Activated CD4-positive, alpha-beta T cell treated with anti-CD3 and anti-CD28 coated beads, Interleukin-10, Interleukin-2, amounts not matched to agents 100 ng/mL and 50 ng/mL, durations not matched to agents 16 hours and 8 hours (primary cell): ENCODE measurements at regions not wholly inside any gene's neighbourhood (a gene's known extent, or its start where the extent isn't known, plus 50 kb on each side); places are given as distances from the start of the nearest gene placed in this dataset.
A peak's percentile ranks its signal among the peaks of the same experiment; 100 is the strongest.

Experiments used
- DNase-seq: peaks from one replicate; pipeline ENCODE4 v3.0.0-alpha.2; 2020

DNA sequence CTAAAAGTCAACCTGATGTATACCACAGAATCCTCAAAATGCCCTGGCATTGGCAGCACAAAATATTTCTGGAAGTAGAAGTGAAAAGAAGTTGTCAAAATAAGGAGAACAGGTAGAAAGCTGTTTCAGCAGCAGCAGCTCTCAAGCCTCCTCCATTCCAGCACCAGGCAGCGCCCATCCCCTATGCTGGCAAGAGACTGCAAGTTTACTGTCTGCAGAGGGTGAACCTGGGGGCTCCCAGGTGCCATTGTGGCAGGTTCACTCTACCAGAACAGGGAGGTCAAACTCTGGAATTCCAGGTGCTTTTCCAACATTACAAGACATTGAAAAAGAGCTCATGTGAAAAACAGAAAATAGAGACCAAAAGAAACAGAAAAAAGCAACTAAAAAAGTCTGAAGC, 128.8 kb upstream of the CTTNBP2NL start:
- no peak for DNase-seq

GRCh38 chr1:112267929-112268328, 128.1 kb upstream of the CTTNBP2NL start:
- DNase-seq = no peak

GRCh38 chr1:112268408-112268807, 127.6 kb upstream of the CTTNBP2NL start:
- DNase-seq = no peak

DNA sequence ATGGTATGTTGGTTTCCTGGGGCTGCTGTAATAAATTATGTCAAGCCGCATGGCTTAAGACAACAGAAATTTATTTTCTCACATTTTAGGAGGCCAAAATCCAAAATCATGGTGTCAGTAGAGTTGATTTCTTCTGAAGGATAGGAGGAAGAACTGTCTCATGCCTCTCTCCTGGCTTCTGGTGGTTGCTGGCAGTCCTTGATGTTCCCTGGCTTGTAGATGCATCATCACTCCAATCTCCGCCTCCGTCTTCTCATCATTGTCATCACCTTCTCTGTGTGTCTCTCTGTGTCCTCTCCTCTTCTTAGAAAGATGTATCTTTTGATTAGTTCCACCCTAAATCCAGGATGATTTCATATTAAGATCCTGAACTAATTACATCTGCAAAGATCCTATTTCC, 124.7 kb upstream of the CTTNBP2NL start:
- DNase-seq = no peak

GRCh38 chr1:112272101-112272772, 123.8 kb upstream of the CTTNBP2NL start:
- DNase-seq = no peak

DNA sequence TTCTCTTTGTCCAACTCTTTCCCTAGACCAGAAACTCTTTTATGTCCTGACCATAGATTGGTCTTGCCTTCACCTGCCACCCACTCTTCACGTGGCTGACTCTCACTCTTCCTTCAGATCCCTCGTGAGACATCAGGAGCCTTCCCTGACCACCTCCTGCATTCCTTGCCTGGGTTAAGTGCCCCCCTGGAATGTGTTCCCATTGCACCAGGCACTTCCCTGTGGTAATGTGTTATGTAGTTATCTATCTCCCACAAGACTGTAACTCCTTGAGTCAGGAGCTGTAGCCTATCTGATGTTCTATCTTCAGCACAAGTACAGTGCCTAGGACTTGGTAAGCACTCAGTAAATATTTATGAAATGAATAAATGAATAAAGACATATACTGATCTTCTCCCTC, 111.2 kb upstream of the CTTNBP2NL start:
- DNase-seq = no peak

GRCh38 chr1:112285316-112285715, 110.7 kb upstream of the CTTNBP2NL start:
- DNase-seq = no peak

DNA sequence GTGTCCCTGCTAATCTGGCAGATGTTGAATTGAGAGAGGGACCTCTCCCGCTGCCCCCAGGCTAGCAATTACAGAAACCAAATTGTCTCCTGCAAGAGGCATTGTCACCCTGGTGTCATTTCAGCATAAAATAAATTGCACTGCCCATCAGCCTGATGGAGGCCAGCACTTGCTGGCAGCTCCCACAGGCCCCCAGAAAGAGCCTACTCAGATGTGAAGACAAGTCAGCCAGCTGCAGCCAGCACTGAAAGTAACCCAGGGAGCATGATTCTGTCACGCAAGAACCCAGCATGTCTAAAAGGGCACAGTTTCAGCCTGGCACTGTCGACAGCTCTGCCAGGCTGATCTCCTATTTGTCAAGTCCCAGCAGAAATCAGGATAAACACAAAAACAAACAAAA, 110.3 kb upstream of the CTTNBP2NL start:
- no peak for DNase-seq

- DNase-seq = peak; percentile 6
Observed at GRCh38 chr1:112296908-112297307, 99.1 kb upstream of the CTTNBP2NL start.

- no peak for DNase-seq
Observed at GRCh38 chr1:112297536-112297935, 98.5 kb upstream of the CTTNBP2NL start.

DNA sequence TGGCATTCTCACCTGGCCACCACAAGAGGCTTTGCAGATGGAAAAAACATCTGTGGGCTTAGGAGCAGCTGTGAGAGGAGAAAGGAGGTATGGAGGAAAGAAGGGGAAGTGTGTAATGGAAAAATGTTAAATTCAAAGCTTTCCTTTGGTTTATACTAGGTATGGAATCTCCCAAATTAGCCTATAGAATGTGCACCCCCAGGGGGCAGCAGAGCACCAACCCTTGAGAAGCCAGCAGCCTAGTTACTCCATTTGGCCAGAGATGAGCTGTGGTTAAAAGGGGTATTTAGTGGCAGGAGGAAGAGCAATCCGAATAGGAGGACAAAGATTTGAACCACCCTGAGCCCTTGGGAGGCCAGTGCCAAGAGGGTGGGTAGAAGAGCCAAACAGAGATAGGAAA, 97.5 kb upstream of the CTTNBP2NL start:
- DNase-seq = peak; percentile 37

DNA sequence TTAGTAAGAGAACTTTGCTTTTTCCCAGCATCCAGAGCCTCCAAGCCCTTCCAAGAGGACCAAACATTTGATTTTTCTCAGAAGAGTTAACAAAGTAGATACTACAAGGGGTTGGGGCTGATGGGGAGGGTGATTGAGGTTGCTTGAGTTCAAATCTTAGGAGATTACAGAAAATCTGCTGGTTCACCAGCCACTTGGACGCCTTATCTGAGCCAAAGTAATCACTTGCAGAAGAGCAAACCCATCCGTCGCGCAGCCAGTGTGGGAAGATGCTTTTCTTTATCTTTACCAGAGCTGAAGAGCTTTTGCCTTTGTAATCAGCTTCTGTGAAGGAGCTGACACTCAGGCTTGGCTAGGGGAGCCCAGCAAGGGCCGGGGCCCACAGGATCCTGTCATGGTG, 91.9 kb upstream of the CTTNBP2NL start:
- DNase-seq = no peak

DNA sequence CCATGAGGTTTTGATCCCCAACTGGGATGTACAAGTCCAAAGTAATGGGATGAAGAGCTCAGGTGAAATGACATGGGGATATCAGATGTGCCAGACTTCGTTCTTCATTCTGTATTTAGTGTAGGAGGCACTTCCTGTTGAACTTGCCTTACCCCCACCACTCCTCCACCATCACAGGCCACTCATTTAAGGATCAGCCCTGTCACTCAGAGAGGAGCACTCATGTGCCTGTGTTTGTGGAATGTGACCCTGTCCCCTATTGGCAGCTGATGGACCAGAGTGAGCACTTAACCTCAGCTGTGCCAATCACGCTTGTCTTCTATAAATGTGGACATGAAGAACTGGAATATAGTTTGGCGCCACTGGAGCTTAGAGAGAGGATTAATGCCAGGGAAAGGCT, 91.4 kb upstream of the CTTNBP2NL start:
- DNase-seq = no peak

GRCh38 chr1:112307930-112308591, 88.0 kb upstream of the CTTNBP2NL start:
- no peak for DNase-seq

GRCh38 chr1:112308716-112309115, 87.3 kb upstream of the CTTNBP2NL start:
- no peak for DNase-seq

- no peak for DNase-seq
Observed at GRCh38 chr1:112309499-112309898, 86.5 kb upstream of the CTTNBP2NL start.

DNA sequence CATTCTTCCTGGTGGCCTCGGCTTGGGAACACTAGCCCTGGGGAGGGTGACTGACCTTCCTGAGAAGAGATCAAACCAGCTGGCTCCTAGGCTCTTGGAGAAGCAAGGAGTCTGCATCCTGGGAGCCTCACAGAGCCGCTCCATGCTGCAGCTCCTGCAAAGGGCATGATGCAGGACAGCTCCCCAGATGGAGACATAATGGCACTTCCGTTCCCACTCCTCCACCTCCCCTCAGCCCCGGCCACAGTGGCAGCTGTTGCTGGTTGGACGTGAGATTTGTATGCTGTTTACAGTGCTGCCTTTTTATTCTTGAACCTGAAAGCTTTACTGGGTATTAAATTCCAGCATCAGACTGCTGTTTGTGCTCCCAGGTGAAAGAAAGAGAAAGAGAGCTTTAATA, 83.7 kb upstream of the CTTNBP2NL start:
- DNase-seq = no peak

- DNase-seq = no peak
Observed at GRCh38 chr1:112312879-112313278, 83.1 kb upstream of the CTTNBP2NL start.

- no peak for DNase-seq
Observed at GRCh38 chr1:112316254-112316913, 79.6 kb upstream of the CTTNBP2NL start.

- no peak for DNase-seq
Observed at GRCh38 chr1:112317140-112317539, 78.9 kb upstream of the CTTNBP2NL start.

GRCh38 chr1:112317611-112318062, 78.4 kb upstream of the CTTNBP2NL start:
- no peak for DNase-seq

GRCh38 chr1:112318263-112318662, 77.8 kb upstream of the CTTNBP2NL start:
- no peak for DNase-seq

DNA sequence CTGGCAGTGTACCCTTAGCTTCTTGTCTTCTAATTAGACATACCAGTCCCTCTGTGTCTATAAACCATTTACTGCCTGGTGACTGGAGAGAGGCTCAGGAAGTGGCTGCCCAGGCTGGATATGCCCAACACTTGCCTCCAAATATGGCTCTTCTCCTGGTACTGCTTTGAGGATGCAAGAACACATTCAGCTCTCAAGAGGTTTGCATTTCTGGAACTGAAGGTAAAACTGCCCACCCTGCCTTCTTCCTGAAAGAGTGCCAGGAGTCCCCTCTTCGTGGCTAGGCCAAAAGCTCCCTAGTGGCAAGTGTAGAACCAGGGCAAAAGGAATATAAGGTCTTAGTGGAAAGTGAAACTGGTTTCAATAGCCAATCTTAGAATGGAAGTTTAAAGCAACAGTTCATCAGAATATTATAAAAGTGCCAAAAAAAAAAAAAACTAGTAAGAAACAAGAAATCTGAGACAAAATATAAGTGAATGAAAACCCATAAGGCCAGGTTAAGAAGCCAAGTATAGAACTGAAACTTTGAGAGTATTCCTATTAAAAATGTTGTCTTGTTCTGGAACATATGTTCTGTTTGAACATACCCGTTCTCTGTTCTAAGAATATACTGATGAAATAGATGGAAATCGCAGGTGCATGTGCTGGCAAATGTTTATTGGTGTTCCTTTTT, 77.2 kb upstream of the CTTNBP2NL start:
- no peak for DNase-seq
